HEK293T (cell line): ENCODE measurements at regions not wholly inside any gene's neighbourhood (a gene's known extent, or its start where the extent isn't known, plus 50 kb on each side); places are given as distances from the start of the nearest gene placed in this dataset.

ENCODE experiments used
- ARNT ChIP-seq: fragments of 450-650 bp; IDR thresholded peaks from 2 replicates; pipeline ENCODE4 v1.6.1; 2017; ENCODE audit warnings: mild to moderate bottlenecking
- BHLHE40 ChIP-seq: fragments of 450-650 bp; IDR thresholded peaks from 2 replicates; pipeline ENCODE4 v1.6.1; 2016; ENCODE audit warnings: mild to moderate bottlenecking, moderate library complexity, borderline replicate concordance
- CTBP1 ChIP-seq: fragments of 450-650 bp; IDR thresholded peaks from 2 replicates; pipeline ENCODE4 v1.6.1; 2016; ENCODE audit warnings: borderline replicate concordance
- ELF4 ChIP-seq: fragments of 450-650 bp; IDR thresholded peaks from 2 replicates; pipeline ENCODE4 v1.6.1; 2017; ENCODE audit warnings: antibody characterized with exemption
- FOXA1 ChIP-seq: fragments of 450-650 bp; IDR thresholded peaks from 2 replicates; pipeline ENCODE4 v1.6.1; 2016; ENCODE audit warnings: mild to moderate bottlenecking
- FOXK2 ChIP-seq: fragments of 450-650 bp; IDR thresholded peaks from 2 replicates; pipeline ENCODE4 v1.6.1; 2016; ENCODE audit warnings: mild to moderate bottlenecking
- FOXM1 ChIP-seq: fragments of 450-650 bp; IDR thresholded peaks from 2 replicates; pipeline ENCODE4 v1.6.1; 2017; ENCODE audit warnings: mild to moderate bottlenecking, borderline replicate concordance
- LEF1 ChIP-seq: fragments of 450-650 bp; IDR thresholded peaks from 2 replicates; pipeline ENCODE4 v1.6.1; 2017; ENCODE audit warnings: mild to moderate bottlenecking, borderline replicate concordance
- NFRKB ChIP-seq: fragments of 450-650 bp; IDR thresholded peaks from 2 replicates; pipeline ENCODE4 v1.6.1; 2016; ENCODE audit warnings: mild to moderate bottlenecking, moderate library complexity
- PKNOX1 ChIP-seq: fragments of 450-650 bp; IDR thresholded peaks from 2 replicates; pipeline ENCODE4 v1.6.1; 2016
- SP1 ChIP-seq: fragments of 450-650 bp; IDR thresholded peaks from 2 replicates; pipeline ENCODE4 v1.6.1; 2017
- TARDBP ChIP-seq: fragments of 450-650 bp; IDR thresholded peaks from 2 replicates; pipeline ENCODE4 v1.6.1; 2016

GRCh38 chr4:115360431-115360830 lies 247.0 kb upstream of the NDST4 start:
- TF ChIP-seq FOXM1, result no peak
- TF ChIP-seq TARDBP, result no peak
- TF ChIP-seq ELF4, result no peak
- TF ChIP-seq CTBP1, result no peak
- TF ChIP-seq NFRKB, result no peak
- no peak for TF ChIP-seq ARNT
- TF ChIP-seq LEF1, result no peak
- TF ChIP-seq BHLHE40, result no peak
- TF ChIP-seq FOXA1, result no peak
- TF ChIP-seq PKNOX1, result no peak
- no peak for TF ChIP-seq SP1
- no peak for TF ChIP-seq FOXK2
